BE2C (cell line): ENCODE measurements at regions not wholly inside any gene's neighbourhood (a gene's known extent, or its start where the extent isn't known, plus 50 kb on each side); places are given as distances from the start of the nearest gene placed in this dataset.

Experiments
- DNase-seq: peaks from one replicate; pipeline ENCODE4 v3.0.0-alpha.2; 2020
- H3K27me3 ChIP-seq: fragments of 250-450 bp; sonication (Bioruptor Pico); 2 replicates; pipeline ENCODE4 v1.5.1; 2020; ENCODE audit warnings: mild to moderate bottlenecking
- H3K36me3 ChIP-seq: fragments of 250-450 bp; sonication (Bioruptor Pico); 2 replicates; pipeline ENCODE4 v1.5.1; 2020; ENCODE audit warnings: mild to moderate bottlenecking
- H3K4me1 ChIP-seq: fragments of 250-450 bp; sonication (Bioruptor Pico); 2 replicates; pipeline ENCODE4 v1.5.1; 2020
- H3K4me3 ChIP-seq: 2 replicates; pipeline ENCODE4 v1.5.1; 2011; ENCODE audit warnings: low read depth, low read length
- H3K9me3 ChIP-seq: fragments of 250-450 bp; sonication (Bioruptor Pico); 2 replicates; pipeline ENCODE4 v1.5.1; 2020
- TF ChIP-seq, protein P1 (sequence below): IDR thresholded peaks from 2 replicates; pipeline ENCODE4 v1.5.1; 2012; ENCODE audit warnings: mild to moderate bottlenecking, low read depth, low read length

- TF ChIP-seq, protein P1, sequence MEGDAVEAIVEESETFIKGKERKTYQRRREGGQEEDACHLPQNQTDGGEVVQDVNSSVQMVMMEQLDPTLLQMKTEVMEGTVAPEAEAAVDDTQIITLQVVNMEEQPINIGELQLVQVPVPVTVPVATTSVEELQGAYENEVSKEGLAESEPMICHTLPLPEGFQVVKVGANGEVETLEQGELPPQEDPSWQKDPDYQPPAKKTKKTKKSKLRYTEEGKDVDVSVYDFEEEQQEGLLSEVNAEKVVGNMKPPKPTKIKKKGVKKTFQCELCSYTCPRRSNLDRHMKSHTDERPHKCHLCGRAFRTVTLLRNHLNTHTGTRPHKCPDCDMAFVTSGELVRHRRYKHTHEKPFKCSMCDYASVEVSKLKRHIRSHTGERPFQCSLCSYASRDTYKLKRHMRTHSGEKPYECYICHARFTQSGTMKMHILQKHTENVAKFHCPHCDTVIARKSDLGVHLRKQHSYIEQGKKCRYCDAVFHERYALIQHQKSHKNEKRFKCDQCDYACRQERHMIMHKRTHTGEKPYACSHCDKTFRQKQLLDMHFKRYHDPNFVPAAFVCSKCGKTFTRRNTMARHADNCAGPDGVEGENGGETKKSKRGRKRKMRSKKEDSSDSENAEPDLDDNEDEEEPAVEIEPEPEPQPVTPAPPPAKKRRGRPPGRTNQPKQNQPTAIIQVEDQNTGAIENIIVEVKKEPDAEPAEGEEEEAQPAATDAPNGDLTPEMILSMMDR, result no peak
- H3K27me3 ChIP-seq, result peaks cover 26% of the 10 kb centered on the region
These were observed 56.9 kb downstream of the RDH14 start for GRCh38 chr2:18503376-18504228.

DNA sequence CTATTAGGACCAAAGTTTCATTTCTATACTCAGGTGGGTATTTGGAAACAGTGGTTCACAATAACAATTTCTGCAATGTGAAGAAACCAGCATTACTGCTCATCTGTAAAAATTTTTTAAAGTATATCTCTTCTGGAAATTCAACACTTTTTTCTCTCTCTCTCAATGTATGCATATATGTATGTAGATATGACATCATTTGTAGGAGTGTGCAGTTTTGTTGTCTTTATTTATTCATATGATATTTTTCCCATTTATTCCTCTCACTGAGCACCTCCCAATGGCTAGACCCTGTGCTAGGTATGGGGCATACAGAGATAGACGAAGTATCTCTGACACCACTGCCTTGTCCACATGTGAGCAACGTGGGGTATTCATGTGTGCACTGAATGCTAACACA, 58.3 kb downstream of the RDH14 start:
- no peak for DNase-seq
- Histone ChIP-seq H3K36me3 (no peaks in the 10 kb centered on the region), H3K27me3 (peaks cover 26% of the 10 kb centered on the region), H3K4me1 (no peaks in the 10 kb centered on the region), H3K4me3 (no peak overlapping the region), H3K9me3 (no peaks in the 10 kb centered on the region)
- TF ChIP-seq, protein P1, result no peak

More at GRCh38 chr2:18503376-18504228, 56.9 kb downstream of the RDH14 start:
- Histone ChIP-seq H3K9me3 (no peaks in the 10 kb centered on the region), H3K4me1 (no peaks in the 10 kb centered on the region), H3K36me3 (no peaks in the 10 kb centered on the region), H3K4me3 (no peak overlapping the region)
- DNase-seq, result no peak

DNA sequence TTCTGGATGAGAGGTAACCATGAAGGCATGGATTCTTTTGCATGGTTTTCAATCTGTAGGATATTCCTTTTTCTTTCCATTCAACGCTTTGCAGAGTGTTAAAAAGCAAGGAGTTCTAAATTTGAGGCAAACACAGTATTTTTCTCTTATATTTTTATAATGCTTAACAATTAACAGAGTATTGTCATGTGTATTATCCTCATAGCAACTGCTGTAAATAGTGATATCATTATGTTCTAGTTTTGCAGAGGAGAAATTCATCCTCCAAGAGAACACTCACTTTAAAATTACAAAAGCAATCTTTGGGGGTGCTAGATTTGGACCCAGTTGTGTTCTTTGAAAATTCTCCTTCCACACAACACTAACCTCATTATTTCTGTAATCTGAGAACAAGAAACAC, 58.7 kb downstream of the RDH14 start:
- no peak for DNase-seq
- Histone ChIP-seq H3K4me3 (no peak overlapping the region), H3K9me3 (no peaks in the 10 kb centered on the region), H3K27me3 (peaks cover 28% of the 10 kb centered on the region), H3K36me3 (no peaks in the 10 kb centered on the region), H3K4me1 (no peaks in the 10 kb centered on the region)
- TF ChIP-seq, protein P1, result no peak

- TF ChIP-seq, protein P1, result no peak
- H3K4me3 ChIP-seq, result no peak overlapping the region
- H3K27me3 ChIP-seq, result peaks cover 31% of the 10 kb centered on the region
- no peak for DNase-seq
- no peaks in the 10 kb centered on the region for H3K9me3 ChIP-seq
- no peaks in the 10 kb centered on the region for H3K4me1 ChIP-seq
- H3K36me3 ChIP-seq, result no peaks in the 10 kb centered on the region
These were observed 59.3 kb downstream of the RDH14 start for GRCh38 chr2:18501156-18501555.

DNA sequence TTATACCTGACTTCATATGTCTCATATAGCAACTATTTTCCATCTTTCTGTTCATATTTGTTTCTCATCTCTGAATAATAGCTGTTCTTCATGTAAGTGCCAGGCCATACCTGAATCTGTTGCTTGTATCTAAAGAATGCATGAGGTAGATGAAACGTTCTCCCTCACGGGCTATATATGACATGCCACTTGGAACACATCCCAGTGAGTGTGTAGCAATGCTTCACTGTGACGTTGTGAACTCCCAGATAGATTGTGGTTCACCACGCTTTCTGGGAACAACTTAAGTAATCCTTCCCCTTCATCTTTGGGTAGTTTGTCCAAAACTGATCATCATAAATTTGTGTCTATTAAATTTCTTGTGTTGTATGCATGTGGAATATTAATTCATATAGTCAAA, 60.1 kb downstream of the RDH14 start:
- Histone ChIP-seq H3K9me3 (no peaks in the 10 kb centered on the region), H3K4me1 (no peaks in the 10 kb centered on the region), H3K36me3 (no peaks in the 10 kb centered on the region), H3K27me3 (peaks cover 34% of the 10 kb centered on the region), H3K4me3 (no peak overlapping the region)
- TF ChIP-seq, protein P1, result no peak
- DNase-seq, result no peak

GRCh38 chr2:18498531-18498930, 61.9 kb downstream of the RDH14 start:
- Histone ChIP-seq H3K4me3 (no peak overlapping the region), H3K4me1 (no peaks in the 10 kb centered on the region), H3K9me3 (no peaks in the 10 kb centered on the region), H3K27me3 (peaks cover 39% of the 10 kb centered on the region), H3K36me3 (no peaks in the 10 kb centered on the region)
- no peak for DNase-seq
- TF ChIP-seq, protein P1, result no peak
